Skeletal muscle tissue (tissue), 3 donors: ENCODE measurements at regions not wholly inside any gene's neighbourhood (a gene's known extent, or its start where the extent isn't known, plus 50 kb on each side); places are given as distances from the start of the nearest gene placed in this dataset.
A peak's percentile ranks its signal among the peaks of the same experiment; 100 is the strongest.

Experiments
- H3K27ac ChIP-seq: one replicate; pipeline ENCODE4 v1.7.0; 2013; ENCODE audit warnings: mild to moderate bottlenecking, low read depth, low read length, inconsistent platforms
- H3K27me3 ChIP-seq, 3 donors: one replicate each; pipeline ENCODE4 v1.7.0; 2013; ENCODE audit warnings: low read length in 3 of 3; ENCODE audit not compliant: control insufficient read depth in 3 of 3, insufficient read depth in 3 of 3
- H3K36me3 ChIP-seq, 3 donors: one replicate each; pipeline ENCODE4 v1.7.0; 2013; ENCODE audit warnings: low read length in 3 of 3; ENCODE audit not compliant: control insufficient read depth in 3 of 3, insufficient read depth in 3 of 3
- H3K4me1 ChIP-seq, 3 donors: one replicate each; pipeline ENCODE4 v1.7.0; 2013; ENCODE audit warnings: low read length in 3 of 3, mild to moderate bottlenecking in 3 of 3; ENCODE audit not compliant: control insufficient read depth in 3 of 3, insufficient read depth in 3 of 3
- H3K4me3 ChIP-seq, 3 donors: one replicate each; pipeline ENCODE4 v1.7.0; 2013; ENCODE audit warnings: low read length in 3 of 3
- H3K9ac ChIP-seq, 3 donors: one replicate each; pipeline ENCODE4 v1.7.0; 2013; ENCODE audit warnings: low read length in 3 of 3, mild to moderate bottlenecking in 3 of 3, moderate library complexity in 2 of 3, low read depth in 1 of 3
- H3K9me3 ChIP-seq, 3 donors: one replicate each; pipeline ENCODE4 v1.7.0; 2013; ENCODE audit warnings: low read length in 3 of 3; ENCODE audit not compliant: control insufficient read depth in 3 of 3
- donor health status: Osteomylitis.

DNA sequence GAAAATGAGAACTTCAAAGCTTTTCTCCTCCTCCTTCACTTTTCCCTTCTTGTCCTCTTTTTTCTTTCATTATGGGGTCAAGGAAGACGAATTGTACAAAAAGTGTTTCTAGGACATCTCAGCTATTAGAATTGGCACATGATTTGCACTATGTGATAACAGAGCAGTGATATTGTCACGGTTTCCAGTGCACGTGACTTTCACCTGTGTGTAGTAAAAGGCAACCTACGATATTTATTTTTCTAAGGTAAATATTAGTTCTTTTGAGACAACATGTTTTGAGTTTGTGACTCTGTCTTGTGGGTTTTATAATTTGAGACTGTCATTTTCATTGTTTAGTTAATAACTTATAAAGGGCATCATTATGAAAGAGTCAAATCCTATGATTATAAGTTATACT lies 213.1 kb downstream of the PSAT1 start:
- no peaks in the 10 kb centered on the region for H3K9me3 ChIP-seq
- H3K4me1 ChIP-seq = no peaks in the 10 kb centered on the region
- H3K9ac ChIP-seq = no peak overlapping the region
- no peaks in the 10 kb centered on the region for H3K36me3 ChIP-seq
- H3K27ac ChIP-seq = no peak overlapping the region
- H3K27me3 ChIP-seq = no peaks in the 10 kb centered on the region
- no peak overlapping the region for H3K4me3 ChIP-seq

DNA sequence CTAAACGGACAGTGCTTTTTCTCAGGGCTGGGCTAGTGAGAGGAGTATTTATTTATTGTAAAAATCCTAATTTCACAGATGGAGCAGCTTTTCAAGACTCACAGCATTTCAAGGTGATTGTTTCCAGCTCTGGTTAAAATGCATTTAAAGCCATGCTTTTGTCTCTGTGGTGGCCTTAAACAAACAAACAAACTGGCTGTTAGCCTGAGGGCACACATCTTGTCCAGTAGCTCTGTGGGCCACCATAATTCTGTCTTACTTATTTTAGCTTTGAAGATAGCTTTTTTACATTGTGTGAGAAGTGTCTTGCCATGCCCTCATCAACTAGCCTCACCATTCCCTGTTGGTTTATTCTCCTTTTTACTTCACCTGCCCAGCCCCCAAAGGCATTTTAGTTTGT lies 218.2 kb downstream of the PSAT1 start:
- Histone ChIP-seq H3K9me3 (peaks cover 0 to 8% (median 4%) of the 10 kb centered on the region in 3 donors), H3K9ac (no peak overlapping the region), H3K4me3 (no peak overlapping the region), H3K27me3 (no peaks in the 10 kb centered on the region), H3K4me1 (no peaks in the 10 kb centered on the region), H3K36me3 (no peaks in the 10 kb centered on the region), H3K27ac (no peak overlapping the region)

DNA sequence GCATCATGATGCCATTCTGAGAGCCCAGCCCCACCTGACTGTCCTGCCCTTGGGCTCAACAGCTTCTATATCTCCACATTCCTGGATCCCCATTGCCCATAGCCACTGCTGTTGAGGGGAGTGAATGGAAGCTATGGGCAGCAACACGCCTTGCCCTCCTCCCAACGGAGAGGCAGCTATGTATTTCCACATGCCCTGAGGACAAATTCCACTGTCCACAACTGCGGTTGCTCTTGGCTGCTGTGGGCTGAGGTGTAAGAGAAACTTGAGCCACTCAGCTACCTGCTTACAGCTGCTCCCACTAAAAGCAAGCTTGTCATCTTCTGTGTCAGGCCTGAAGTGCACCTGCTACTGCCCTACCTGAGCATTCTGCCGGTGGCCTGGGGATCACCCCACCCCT lies 222.9 kb downstream of the PSAT1 start:
- peaks cover 4 to 11% (median 8%) of the 10 kb centered on the region in 3 donors for H3K9me3 ChIP-seq
- H3K36me3 ChIP-seq = no peaks in the 10 kb centered on the region
- no peak overlapping the region for H3K4me3 ChIP-seq
- H3K27me3 ChIP-seq = no peaks in the 10 kb centered on the region
- H3K4me1 ChIP-seq = no peaks in the 10 kb centered on the region
- H3K9ac ChIP-seq = no peak overlapping the region
- no peak overlapping the region for H3K27ac ChIP-seq

DNA sequence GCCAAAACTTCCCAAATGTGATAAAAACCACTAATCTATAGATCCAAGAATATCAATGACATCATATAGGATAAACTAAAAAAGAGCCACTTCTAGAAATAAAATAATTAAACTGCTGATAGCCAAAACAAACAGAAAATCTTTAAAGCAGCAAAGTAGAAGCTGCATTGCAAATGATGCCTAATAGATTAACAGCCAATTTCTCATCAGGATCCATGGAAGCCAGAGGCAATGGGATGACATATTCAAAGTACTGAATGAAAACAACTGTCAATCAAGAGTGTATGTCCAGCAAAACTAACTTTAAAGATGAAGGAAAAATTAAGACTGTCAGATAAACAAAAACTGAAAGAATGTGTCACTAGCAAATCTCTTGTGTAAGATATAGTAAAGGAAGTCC lies 224.8 kb downstream of the PSAT1 start:
- Histone ChIP-seq H3K4me3 (no peak overlapping the region), H3K4me1 (no peaks in the 10 kb centered on the region), H3K27ac (no peak overlapping the region), H3K27me3 (no peaks in the 10 kb centered on the region), H3K9ac (no peak overlapping the region), H3K9me3 (peaks cover 4 to 8% (median 8%) of the 10 kb centered on the region in 3 donors), H3K36me3 (no peaks in the 10 kb centered on the region)

DNA sequence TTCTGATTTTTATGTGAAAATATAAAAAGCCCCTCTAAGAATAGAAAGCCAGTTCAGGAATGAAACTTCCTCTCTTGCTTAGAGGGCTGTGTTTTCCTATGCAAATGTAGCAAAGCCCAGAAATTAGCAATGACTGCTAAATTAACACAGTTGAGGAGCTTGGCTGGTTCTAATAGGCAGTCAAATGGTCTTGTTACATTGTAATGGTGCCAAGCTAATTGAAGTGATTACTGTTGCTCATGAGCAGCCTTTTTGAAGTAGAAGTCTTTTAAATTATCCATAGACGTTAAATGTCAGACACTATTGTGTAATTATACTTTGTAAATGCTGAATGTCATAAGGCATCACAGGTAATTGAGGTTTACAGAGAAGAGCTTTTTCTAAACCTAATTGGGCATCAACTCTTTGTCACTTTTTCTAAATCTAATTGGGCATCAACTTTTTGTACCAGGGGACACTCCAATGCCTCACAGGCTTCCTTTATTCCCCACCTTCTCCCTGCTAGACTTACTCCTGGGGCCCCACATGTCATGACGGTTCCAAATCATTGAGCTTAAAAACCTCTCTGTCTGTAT lies 229.1 kb downstream of the PSAT1 start:
- no peaks in the 10 kb centered on the region for H3K4me1 ChIP-seq
- H3K9ac ChIP-seq = no peak overlapping the region
- peaks cover 0 to 3% (median 0%) of the 10 kb centered on the region in 3 donors for H3K9me3 ChIP-seq
- H3K36me3 ChIP-seq = no peaks in the 10 kb centered on the region
- no peak overlapping the region for H3K4me3 ChIP-seq
- H3K27me3 ChIP-seq = no peaks in the 10 kb centered on the region
- no peak overlapping the region for H3K27ac ChIP-seq

DNA sequence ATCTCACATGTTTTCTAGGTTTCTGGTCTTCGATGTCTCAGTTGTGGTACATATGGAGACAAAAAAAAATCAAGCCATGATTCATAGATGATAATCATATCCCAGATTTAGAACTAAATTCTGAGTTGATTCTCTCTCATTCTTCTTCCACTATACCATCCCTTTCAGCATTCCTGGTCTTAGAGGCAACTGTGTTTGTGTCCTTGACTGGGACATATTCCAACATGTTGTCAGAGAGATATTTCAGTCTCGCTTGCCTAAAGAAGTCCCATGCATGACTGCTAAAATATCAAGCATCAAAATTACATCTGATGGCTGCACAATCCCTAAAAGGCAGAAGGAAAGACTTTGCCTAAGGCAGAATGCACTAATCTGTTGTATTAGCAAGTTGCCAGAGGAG lies 236.6 kb downstream of the PSAT1 start:
- no peaks in the 10 kb centered on the region for H3K9me3 ChIP-seq
- no peak overlapping the region for H3K9ac ChIP-seq
- no peak overlapping the region for H3K4me3 ChIP-seq
- H3K36me3 ChIP-seq = no peaks in the 10 kb centered on the region
- H3K27ac ChIP-seq = no peak overlapping the region
- no peaks in the 10 kb centered on the region for H3K27me3 ChIP-seq
- H3K4me1 ChIP-seq = peaks cover 0 to 3% (median 0%) of the 10 kb centered on the region in 3 donors

DNA sequence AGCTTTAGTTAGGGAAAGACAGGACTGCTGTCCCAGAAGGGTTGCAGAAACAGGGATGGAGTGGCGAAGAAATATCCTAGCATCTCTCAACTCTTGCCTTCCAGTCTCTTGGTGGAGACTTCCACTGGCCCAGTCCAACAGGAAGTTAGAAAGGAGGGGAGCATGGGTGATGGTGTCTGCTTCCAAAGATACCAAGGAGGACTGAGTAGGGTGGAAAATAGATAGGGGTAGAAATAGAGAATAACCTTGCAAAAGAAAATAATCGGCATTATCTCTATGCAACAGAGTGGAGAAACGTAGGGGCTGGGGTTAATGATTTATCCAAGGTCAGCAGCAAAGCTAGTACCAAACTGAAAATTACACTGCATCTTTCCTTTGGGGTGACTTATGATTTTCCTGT lies 242.3 kb downstream of the PSAT1 start:
- Histone ChIP-seq H3K4me3 (no peak overlapping the region), H3K36me3 (no peaks in the 10 kb centered on the region), H3K27me3 (no peaks in the 10 kb centered on the region), H3K27ac (peak overlapping the region; percentile 60), H3K4me1 (peaks cover 5 to 14% (median 12%) of the 10 kb centered on the region in 3 donors), H3K9me3 (no peaks in the 10 kb centered on the region), H3K9ac (no peak overlapping the region)

DNA sequence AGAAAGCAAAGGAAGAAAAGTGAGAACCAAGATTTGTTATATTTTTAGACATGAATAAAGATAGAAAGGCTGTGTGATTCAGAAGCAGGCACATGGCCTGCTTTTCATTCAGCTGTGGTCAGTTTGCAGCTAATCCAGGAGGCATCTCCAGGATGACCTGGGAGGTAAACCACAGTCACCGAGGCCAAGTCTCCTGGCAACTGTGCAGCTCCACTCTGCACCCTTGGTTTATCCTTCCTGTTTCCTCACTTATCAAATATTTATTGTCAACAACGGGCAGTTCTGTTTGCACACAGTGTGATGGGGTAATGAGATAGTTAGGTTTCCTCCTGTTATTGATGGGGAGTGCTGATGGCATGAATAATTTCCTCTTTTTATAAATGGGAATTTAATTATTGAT lies 243.0 kb downstream of the PSAT1 start:
- no peaks in the 10 kb centered on the region for H3K27me3 ChIP-seq
- no peaks in the 10 kb centered on the region for H3K36me3 ChIP-seq
- H3K27ac ChIP-seq = peak overlapping the region; percentile 60

DNA sequence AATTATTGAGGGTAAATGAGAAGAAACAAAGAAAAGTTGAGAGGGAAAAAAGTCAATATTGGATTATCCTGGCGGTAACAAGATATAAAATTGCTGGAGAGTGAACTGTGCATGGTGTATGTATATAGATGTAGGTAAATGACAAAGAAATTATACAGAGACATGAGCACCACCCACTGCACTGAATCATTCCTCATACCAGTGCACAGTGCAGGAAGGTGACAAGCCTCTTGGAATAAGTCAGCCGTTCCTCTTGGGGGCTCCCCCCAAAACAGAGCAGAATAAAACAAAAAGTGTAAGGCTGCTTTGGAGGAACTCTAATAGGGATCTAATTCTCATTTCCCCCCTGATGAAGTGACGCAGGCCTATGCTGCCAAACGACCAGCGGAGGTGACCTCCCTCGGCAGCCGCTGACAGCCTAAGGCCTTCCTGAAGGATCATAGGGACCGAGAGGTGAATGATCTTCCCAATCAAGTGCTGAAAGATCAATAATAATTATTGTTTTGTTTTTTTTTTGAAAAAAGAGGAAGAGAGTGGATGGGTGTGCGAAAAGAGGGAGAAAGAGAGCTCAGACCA lies 245.0 kb downstream of the PSAT1 start:
- Histone ChIP-seq H3K9me3 (no peaks in the 10 kb centered on the region), H3K36me3 (no peaks in the 10 kb centered on the region), H3K4me1 (peaks cover 5 to 14% (median 12%) of the 10 kb centered on the region in 3 donors), H3K4me3 (no peak overlapping the region), H3K9ac (no peak overlapping the region), H3K27me3 (peaks cover 0 to 3% (median 0%) of the 10 kb centered on the region in 3 donors), H3K27ac (no peak overlapping the region)

More for the DNA sequence above, 243.0 kb downstream of the PSAT1 start:
- Histone ChIP-seq H3K9me3 (no peaks in the 10 kb centered on the region), H3K9ac (no peak overlapping the region), H3K4me1 (peaks cover 5 to 14% (median 12%) of the 10 kb centered on the region in 3 donors), H3K4me3 (no peak overlapping the region)

DNA sequence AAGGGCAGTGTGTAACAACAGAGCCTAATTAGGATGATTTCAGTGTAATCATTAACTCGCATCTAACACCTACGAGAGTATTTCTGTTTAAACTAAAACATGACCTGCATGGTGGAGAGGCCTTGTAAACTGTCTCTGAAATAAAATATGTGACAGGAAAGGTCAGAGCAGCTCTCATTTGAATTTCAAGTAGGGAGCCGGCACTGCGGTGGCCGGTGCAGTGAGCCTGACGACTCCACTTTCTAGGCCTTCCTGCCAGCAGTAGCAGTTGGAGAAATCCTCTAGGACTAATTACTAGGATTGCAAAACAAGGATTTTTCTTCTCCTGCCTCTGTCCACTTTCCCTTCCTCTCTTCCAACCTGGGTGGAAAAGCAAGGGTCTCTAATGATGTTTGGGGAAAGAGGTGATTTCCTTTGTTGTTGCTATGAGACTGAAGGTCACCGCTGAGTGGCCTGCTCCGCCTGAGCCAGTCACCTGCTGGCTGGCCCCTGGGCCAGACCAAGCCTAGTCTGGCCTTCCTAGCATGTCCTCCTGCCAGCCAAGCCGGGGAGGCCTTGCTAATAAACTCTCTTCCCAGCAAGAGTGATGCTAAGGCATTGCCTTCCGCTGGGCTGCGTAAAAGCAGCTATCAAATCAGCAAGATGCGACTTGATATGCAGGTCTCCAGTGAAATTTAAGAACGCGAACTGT lies 245.7 kb downstream of the PSAT1 start:
- H3K36me3 ChIP-seq = no peaks in the 10 kb centered on the region
- peaks cover 0 to 3% (median 0%) of the 10 kb centered on the region in 3 donors for H3K27me3 ChIP-seq
- H3K9ac ChIP-seq = no peak overlapping the region
- no peak overlapping the region for H3K27ac ChIP-seq
- peaks cover 5 to 14% (median 12%) of the 10 kb centered on the region in 3 donors for H3K4me1 ChIP-seq
- no peaks in the 10 kb centered on the region for H3K9me3 ChIP-seq
- H3K4me3 ChIP-seq = no peak overlapping the region
